Inflammatory macrophage treated with lipopolysaccharide for 4 hours (primary cell): ENCODE measurements at regions not wholly inside any gene's neighbourhood (a gene's known extent, or its start where the extent isn't known, plus 50 kb on each side); places are given as distances from the start of the nearest gene placed in this dataset.
"Not testable (repeated sequence)": the region's sequence is repeated elsewhere in the genome, so short reads cannot be mapped to it uniquely, and the experiment has no call there.

Source experiments
- DNase-seq: peaks from one replicate; pipeline ENCODE4 v3.0.0-alpha.2; 2020

- no peak for DNase-seq
These were observed 122.5 kb downstream of the APIP start for GRCh38 chr11:34793666-34794065.

- DNase-seq, result no peak
These were observed 123.3 kb downstream of the APIP start for GRCh38 chr11:34792814-34793258.

GRCh38 chr11:34791780-34792542 is 124.2 kb downstream of the APIP start:
- DNase-seq, result peak; percentile 68

- DNase-seq, result no peak
These were observed 125.6 kb downstream of the APIP start for GRCh38 chr11:34790620-34791019.

- no peak for DNase-seq
These were observed 126.9 kb downstream of the APIP start for GRCh38 chr11:34789196-34789834.

- no peak for DNase-seq
These were observed 127.5 kb downstream of the APIP start for GRCh38 chr11:34788642-34789041.

GRCh38 chr11:34787895-34788294 is 128.3 kb downstream of the APIP start:
- DNase-seq, result no peak

GRCh38 chr11:34787348-34787747 is 128.8 kb downstream of the APIP start:
- no peak for DNase-seq

- no peak for DNase-seq
These were observed 131.8 kb downstream of the APIP start for GRCh38 chr11:34784318-34784841.

GRCh38 chr11:34783816-34784317 is 132.3 kb downstream of the APIP start:
- no peak for DNase-seq

- DNase-seq, result not testable (repeated sequence)
These were observed 134.4 kb downstream of the APIP start for GRCh38 chr11:34781826-34782225.

GRCh38 chr11:34775417-34775888 is 140.7 kb downstream of the APIP start:
- DNase-seq, result no peak

GRCh38 chr11:34774604-34775003 is 141.6 kb downstream of the APIP start:
- no peak for DNase-seq

- DNase-seq, result no peak
These were observed 142.4 kb downstream of the APIP start for GRCh38 chr11:34773826-34774225.

- DNase-seq, result no peak
These were observed 143.0 kb downstream of the APIP start for GRCh38 chr11:34773211-34773610.

GRCh38 chr11:34770111-34770510 is 146.1 kb downstream of the APIP start:
- DNase-seq, result no peak

GRCh38 chr11:34769224-34769623 is 147.0 kb downstream of the APIP start:
- no peak for DNase-seq

- not testable (repeated sequence) for DNase-seq
These were observed 141.7 kb downstream of the EHF start for GRCh38 chr11:34762625-34763024.

- DNase-seq, result no peak
These were observed 137.4 kb downstream of the EHF start for GRCh38 chr11:34758262-34758661.

- no peak for DNase-seq
These were observed 136.1 kb downstream of the EHF start for GRCh38 chr11:34757026-34757451.

GRCh38 chr11:34756591-34756990 is 135.7 kb downstream of the EHF start:
- DNase-seq, result no peak

GRCh38 chr11:34755671-34756070 is 134.8 kb downstream of the EHF start:
- DNase-seq, result peak; percentile 19

GRCh38 chr11:34754171-34754823 is 133.4 kb downstream of the EHF start:
- peak; percentile 12 for DNase-seq
